GM12878 (cell line): ENCODE measurements at regions not wholly inside any gene's neighbourhood (a gene's known extent, or its start where the extent isn't known, plus 50 kb on each side); places are given as distances from the start of the nearest gene placed in this dataset.

ENCODE experiments used
- ATF2 ChIP-seq: IDR thresholded peaks from 2 replicates; pipeline ENCODE4 v1.6.1; 2012; ENCODE audit warnings: low read length, inconsistent platforms
- BACH1 ChIP-seq: fragments of 450-650 bp; IDR thresholded peaks from 2 replicates; pipeline ENCODE4 v1.6.1; 2017; ENCODE audit warnings: mild to moderate bottlenecking, borderline replicate concordance
- BHLHE40 ChIP-seq, 2 experiments: fragments of 450-650 bp in 1 of 2; IDR thresholded peaks; 2 replicates each; pipeline ENCODE4 v1.6.1; 2011 to 2017; ENCODE audit warnings: low read depth in 2 of 2, borderline replicate concordance in 1 of 2, improper control_type of control experiment in 1 of 2, low read length in 1 of 2, mild to moderate bottlenecking in 1 of 2
- IKZF1 ChIP-seq: fragments of 450-650 bp; conservative IDR thresholded peaks from 2 replicates; pipeline ENCODE4 v1.6.1; 2017; ENCODE audit warnings: antibody characterized with exemption, mild to moderate bottlenecking
- NFYA ChIP-seq: IDR thresholded peaks from 2 replicates; pipeline ENCODE4 v1.6.1; 2011; ENCODE audit warnings: low read depth, mild to moderate bottlenecking, low read length, improper control_type of control experiment, borderline replicate concordance
- SMARCA5 ChIP-seq: fragments of 450-650 bp; IDR thresholded peaks from 2 replicates; pipeline ENCODE4 v1.6.1; 2017; ENCODE audit warnings: mild to moderate bottlenecking
- SREBF1 ChIP-seq: IDR thresholded peaks from 2 replicates; pipeline ENCODE4 v1.6.1; 2012; ENCODE audit warnings: mild to moderate bottlenecking, low read length
- TARDBP ChIP-seq: IDR thresholded peaks from 2 replicates; pipeline ENCODE4 v1.6.1; 2016; ENCODE audit warnings: borderline replicate concordance
- TBL1XR1 ChIP-seq: IDR thresholded peaks from 2 replicates; pipeline ENCODE4 v1.6.1; 2012; ENCODE audit warnings: low read depth, low read length, improper control_type of control experiment
- TCF3 ChIP-seq: IDR thresholded peaks from 2 replicates; pipeline ENCODE4 v1.6.1; 2012; ENCODE audit warnings: low read depth, mild to moderate bottlenecking, low read length, borderline replicate concordance; ENCODE audit not compliant: insufficient read depth
- USF2 ChIP-seq: IDR thresholded peaks from 2 replicates; pipeline ENCODE4 v1.6.1; 2011; ENCODE audit warnings: low read depth, low read length, improper control_type of control experiment, borderline replicate concordance
- YY1 ChIP-seq: IDR thresholded peaks from 2 replicates; pipeline ENCODE4 v1.6.1; 2011; ENCODE audit warnings: low read depth, mild to moderate bottlenecking, low read length
- ZBED1 ChIP-seq: IDR thresholded peaks from 2 replicates; pipeline ENCODE4 v1.6.1; 2016; ENCODE audit warnings: borderline replicate concordance
- ZNF687 ChIP-seq: fragments of 450-650 bp; IDR thresholded peaks from 2 replicates; pipeline ENCODE4 v1.6.1; 2017; ENCODE audit warnings: mild to moderate bottlenecking, moderate library complexity
- ZZZ3 ChIP-seq: IDR thresholded peaks from 2 replicates; pipeline ENCODE4 v1.6.1; 2011; ENCODE audit warnings: low read depth; ENCODE audit not compliant: control insufficient read depth, insufficient read length

GRCh38 chr1:79109445-79109844 lies 102.9 kb upstream of the ADGRL4 start (continued):
- TF ChIP-seq SREBF1 (no peak), ATF2 (no peak), BACH1 (no peak), SMARCA5 (no peak), BHLHE40 (IDR thresholded peaks at IDR 0.05; ENCODE audit: borderline replicate concordance in 1 of 2, low read depth in 2 of 2, low read length in 1 of 2) (no peak), NFYA (no peak), TBL1XR1 (no peak), TCF3 (no peak), ZZZ3 (no peak), ZNF687 (no peak), YY1 (no peak), USF2 (no peak), IKZF1 (no peak), ZBED1 (no peak), TARDBP (no peak)
